Left forelimb (tissue), 1 donor: ENCODE measurements at regions not wholly inside any gene's neighbourhood (a gene's known extent, or its start where the extent isn't known, plus 50 kb on each side); places are given as distances from the start of the nearest gene placed in this dataset.
"Not testable (repeated sequence)": the region's sequence is repeated elsewhere in the genome, so short reads cannot be mapped to it uniquely, and the experiment has no call there.

Experiments
- DNase-seq: peaks from one replicate; pipeline ENCODE4 v3.0.0-alpha.2; 2018; ENCODE audit warnings: low spot score

DNA sequence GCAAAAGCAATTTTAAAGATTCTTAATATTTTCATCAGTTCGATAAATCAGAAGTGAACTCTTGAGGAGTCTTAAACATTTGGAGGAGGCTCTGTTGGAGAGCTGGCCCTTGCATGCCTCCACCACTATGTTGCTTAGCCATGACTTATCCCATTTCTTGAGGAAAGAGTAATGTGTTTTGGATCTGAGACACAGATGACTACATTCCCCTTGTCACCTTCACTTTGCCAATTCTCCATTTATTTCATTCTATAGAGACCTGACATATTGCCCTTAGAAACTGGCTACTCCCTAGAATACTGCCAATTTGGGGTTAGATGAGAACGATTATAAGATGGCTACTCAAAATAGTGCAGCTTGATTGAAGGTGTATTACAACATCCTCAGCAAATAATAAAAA is 157.4 kb upstream of the TMEM260 start:
- DNase-seq: no peak

DNA sequence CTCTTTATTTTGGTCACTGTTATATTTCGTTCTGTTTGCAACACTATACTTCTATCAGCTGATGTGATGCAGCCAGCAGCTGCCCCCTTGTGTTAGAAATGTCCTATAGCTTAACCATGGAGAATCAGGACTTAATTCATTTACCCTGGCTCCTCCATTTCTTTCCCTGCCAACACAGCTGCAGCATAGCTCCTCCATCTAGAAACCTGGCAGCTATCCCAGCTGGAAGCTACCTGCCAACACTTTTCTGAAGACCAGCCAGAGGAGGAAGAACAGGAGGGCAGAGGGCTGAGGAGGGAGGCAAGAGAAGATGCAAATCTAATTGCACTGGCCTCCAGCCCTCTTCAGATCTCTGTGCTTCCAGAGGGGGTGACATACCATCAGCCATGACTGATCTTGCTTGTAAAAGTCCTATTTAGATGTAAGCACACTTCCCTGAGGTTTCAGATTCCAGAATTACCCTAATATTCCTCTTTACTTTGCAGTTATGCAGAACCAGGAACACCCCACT is 156.8 kb upstream of the TMEM260 start:
- peak; percentile 87 for DNase-seq

DNA sequence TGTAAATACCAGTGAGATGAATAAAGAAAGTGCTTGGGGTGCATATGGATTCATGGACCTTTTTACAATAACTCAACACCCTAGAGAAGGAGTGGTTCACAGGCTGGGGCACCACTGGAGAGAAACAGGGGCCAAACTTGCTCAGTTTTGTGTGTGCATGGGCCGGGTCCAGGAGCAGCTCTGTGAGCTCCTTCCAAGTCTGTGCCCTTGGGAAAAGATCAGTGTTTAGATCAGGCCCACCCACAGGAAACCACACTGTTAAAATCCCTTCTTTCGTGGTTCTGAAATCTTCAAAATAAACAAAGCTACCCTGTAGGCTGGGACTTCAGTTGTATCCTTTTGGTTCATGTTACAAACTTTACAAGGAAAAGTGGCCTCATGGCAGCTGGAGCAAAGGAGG is 156.1 kb upstream of the TMEM260 start:
- no peak for DNase-seq

DNA sequence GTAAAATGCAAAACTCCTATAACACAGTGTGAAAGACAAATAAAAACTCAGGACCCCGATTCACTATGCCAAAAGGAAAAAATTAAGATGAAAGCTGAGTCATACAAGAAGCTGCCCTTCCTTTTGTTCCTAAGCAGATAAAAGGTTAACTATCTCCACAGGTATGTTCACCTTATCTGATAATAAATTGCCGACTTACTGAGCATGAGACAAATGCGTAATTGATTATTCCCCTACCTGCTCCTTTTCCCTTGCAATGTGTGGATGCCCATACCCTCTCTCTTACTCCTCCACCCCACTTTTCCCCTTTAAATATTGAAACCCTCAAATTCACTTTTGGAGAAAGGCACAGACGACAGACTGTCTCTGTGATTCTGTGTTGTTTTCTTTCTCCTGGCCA is 148.6 kb upstream of the TMEM260 start:
- no peak for DNase-seq

DNA sequence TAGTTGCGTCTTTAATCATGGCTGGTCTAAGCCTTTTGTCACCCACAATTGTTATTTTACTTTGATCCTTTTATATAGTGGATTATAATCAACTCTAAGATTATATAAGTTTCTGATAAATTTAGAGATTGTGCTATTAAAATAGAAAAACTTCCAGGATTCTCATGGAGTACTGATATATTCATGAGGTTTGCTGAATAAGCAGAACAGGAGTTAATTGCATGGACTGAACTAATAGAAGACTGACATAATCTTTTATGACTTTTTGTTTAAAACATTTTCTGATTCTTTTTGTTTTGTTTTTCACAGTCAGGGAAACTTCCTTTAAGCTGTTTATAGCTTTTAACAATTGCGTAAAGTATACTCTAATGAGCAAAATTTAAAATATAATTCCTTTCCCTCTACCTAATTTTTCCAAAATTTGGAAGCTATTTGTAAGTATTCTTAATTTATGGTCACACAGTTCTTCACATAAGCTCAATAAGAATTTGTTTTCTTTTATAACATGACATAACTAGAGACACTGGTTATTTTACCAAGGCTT is 129.9 kb upstream of the TMEM260 start:
- DNase-seq: no peak

DNA sequence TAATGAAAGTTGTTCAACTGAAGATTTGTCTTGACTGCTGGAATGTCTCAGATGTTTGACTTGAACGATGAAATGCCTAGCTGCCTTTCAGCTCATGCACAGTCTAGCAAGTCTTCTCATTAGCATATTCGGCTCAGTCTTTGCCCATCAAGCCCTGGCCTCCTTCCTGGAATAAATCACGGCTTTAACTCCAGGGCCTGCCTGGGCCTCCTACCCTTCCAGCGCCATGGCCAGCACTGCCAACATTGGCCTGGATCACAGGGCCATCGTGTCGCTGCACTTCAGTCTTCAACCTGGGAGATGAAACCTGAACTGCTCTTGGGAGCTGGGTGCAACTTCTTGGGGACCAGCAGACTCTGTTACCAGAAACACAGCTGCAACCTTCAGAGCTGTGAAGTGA is 126.7 kb upstream of the TMEM260 start:
- no peak for DNase-seq

DNA sequence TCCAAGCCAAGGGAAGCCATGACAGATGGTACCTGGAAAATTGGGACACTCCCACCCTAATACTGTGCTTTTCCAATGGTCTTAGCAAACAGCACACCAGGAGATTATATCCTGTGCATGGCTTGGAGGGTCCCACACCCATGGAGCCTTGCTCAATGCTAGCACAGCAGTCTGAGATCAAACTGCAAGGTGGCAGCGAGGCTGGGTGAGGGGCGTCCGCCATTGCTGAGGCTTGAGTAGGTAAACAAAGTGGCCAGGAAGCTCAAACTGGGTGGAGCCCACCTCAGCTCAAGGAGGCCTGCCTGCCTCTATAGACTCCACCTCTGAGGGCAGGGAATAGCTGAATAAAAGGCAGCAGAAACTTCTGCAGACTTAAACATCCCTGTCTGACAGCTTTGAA is 124.9 kb upstream of the TMEM260 start:
- DNase-seq: not testable (repeated sequence)

DNA sequence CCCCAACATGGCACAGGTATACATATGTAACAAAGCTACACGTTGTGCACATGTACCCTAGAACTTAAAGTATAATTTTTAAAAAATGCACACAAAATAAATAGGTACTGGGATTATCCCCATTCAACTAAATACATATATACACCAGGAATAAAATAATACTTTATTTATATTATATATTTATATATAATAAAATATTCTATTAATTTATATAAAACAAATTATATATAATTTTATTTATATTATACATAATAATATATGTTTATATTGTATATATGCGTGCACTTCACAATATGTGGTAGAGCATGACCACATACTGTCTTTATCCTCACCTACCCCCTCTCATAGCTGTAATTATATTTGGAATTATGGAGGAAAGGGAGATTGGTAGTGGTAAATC is 119.1 kb upstream of the TMEM260 start:
- DNase-seq: no peak

DNA sequence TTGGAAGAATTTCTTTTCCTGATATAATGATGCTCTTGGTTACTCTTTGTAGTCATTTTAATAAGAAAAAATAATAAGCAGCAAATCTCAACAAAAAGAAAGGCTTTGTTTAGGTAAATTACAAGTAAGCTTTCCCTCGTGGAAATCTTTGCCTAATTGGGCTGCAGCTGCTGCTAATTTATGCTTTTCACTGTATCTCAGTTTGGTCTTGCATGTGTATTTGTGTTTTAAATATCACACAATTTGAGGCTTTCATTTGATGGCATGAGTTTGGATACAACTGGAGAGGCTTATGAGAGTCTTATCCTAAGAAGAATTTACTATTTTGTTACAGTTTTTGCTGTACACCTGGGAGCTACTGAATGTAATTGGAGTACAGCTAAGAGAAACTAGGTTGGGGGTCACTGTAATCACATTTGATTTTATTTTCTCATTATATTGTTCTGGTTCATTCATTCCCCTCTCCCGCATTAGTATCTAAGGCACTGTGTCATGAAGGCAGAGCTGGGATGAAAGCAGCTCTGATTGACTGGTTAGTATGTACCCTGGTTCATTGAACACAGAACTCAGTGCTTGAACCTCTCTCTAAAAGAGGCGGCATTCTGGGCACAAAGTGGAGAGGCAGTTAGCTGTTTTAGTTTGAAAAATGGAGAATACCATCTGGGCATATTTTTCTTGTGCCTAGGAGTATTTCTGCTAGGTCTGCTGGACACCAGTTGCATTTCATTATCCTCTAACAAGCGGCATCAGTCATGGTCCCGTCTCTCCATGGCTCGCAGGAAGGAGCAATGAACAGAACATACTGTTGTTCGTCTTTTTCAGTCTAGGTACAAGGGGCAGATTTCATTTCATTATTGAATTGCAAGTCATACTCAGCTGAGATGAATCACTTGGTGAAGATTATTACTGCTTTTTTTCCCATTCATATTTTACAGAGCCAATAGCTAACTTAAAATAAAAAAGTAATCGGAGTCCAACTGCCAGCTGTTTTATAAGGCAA is 118.0 kb upstream of the TMEM260 start:
- no peak for DNase-seq

DNA sequence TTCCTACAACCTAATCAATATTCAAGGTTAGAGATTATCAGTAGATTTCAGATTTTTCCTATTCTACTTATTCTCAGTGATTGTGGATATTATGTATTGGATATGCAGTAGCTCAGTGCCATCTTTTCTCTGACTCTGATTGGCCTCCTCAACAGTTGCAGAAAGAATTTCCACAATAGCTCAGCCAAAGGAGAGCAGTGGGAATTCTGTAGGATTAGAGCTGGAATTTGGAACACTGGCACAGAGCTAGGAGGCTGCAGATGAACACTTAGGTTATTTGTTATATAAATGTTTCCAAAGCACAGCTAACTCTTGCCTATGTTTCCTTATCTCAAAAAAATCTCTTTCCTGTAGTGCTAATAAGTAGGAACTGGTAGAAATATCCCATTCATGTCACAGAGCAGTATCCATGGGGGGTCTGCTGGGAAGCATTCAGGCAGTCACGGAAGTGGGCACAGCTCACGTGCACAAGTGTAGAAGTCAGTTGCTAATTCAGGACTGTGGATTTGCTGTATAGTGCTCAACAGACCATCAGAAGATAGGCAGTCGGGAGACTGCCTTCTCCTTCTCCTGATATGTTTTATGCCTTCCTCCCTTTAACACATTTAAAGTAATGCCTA is 116.2 kb upstream of the TMEM260 start:
- no peak for DNase-seq

DNA sequence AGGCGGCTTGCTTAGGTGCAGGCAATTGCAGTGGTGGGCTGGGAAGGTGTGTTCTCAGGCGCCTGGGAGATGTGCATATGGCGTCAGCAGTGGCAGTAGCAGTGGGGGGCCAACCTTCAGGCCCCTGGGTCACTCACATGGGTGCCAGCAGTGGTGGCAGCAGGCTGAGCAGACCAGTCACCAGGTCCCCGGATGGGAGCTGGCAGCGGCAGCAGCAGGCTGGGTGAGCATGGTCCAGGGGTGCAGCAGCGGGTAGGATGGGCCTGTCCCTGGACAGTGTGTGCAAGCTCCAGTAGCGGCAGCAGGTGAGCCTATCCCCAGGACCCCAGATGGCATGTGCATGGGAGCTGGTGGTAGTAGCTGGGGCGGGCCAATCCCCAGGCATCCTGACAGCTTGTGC is 108.5 kb upstream of the TMEM260 start:
- DNase-seq: no peak

DNA sequence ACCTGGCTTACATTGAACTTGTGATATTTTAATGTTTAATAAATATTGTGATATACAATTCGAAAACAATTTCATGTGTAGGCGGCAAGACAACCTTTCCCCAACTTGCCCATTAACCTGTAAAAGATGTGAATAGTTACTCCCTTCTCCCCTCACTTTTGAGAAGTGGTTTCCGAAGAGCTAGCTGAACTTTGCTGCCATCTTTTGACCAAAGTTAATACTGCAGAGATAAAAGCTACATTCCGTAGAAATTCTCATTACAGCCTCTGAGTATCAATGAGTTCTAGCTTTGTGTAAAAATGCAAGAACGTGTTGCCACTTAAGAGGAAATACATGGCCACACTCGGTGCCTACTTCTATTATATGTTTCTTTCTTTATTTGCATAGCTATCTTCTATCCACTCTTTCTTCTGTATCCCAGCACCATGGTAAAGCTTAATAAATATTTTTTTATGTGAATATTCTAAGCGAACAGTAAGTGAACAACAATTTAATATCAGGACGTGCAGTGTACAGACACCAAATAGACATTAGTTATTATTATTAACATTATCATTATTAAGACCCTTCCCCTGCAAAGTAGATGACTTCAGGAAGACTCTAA is 105.1 kb upstream of the TMEM260 start:
- no peak for DNase-seq

DNA sequence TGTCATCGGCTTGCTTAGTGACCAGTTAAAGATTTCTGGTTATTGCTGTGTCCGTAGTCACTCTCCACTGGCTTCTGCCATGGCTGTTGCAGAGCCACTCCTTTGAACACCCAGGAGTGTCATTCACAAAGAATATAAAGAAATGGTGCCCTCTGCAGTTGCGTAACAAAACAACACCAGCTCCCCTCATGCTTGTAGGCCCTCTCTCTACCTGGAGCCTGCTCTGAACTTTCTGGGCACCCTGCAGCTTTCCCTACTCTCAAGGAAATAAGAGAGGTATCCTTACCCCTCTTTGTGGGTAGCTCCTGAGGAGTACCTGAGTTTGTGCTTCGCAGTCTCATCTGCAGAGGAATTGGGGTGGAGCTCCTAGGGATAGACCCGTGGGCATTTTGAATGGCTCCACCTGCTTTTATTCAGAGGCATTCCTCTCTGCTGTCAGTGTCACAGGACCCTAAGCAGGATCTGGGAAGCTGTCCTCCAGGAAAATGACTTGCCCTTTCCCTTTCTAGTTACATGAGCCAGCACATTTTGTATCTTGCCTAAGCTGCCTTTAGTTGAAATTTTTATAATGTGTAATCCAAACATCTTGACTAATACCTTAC is 97.2 kb upstream of the TMEM260 start:
- DNase-seq: no peak

DNA sequence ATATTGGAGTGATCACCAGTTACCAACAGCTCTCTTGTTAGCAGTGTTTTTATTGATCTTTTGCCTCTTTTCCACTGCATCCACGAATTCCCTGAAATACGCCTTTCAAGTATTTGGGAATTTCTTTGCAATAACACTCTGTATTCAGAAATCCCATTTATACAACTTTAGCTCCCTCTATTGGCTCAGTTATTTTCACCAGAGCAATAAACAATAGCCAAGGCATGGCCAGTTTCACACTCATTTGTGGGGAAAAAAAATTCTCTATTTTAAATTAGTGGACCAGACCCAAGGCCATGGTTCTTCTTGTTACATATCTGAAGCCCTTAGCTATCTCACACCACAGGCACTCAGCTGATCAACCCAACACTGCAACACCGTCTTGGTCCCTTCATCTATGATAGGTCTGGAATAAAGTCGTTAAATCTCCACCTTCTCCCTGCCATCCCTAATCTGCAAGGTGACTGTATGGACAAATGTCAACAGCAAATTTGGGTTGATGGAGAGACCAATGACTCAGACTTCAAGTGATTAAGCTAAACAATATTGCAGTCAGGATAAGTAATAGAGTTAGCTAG is 92.4 kb upstream of the TMEM260 start:
- no peak for DNase-seq

DNA sequence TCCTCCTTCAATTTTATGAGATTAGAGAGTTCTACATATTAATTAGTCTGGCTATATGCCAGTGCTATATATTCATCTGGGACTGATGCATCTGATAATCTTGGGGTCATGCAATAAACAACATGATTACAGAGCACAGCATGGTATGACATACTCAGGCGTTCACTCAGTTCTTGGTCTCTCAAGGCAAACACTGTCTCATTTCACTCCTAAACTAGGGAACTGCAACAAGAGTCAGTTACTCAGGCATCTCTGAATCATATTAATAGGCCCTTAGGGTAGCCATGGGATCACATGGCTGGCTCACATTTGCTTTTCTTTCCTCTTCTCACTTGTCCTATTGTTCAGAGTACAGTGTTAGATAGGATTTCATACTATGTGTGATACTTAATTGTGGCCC is 91.8 kb upstream of the TMEM260 start:
- no peak for DNase-seq

DNA sequence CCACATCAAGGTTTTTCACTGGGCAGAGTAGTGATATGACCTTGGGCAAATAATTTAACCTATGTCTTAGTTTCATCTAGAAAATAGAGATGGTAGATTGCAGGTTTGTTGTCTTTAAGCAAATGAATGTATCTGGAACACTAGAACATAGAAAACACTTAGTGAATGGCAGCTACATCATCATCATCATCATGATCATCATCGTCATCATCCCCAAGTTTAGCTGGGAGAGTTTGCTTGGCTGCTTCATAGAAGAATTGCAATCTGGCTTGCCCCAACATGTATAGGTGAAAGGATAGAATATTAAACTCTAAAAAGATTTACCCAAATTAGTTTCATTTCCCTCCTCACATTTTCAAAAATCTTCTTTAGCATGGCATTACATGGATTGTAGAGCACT is 91.3 kb upstream of the TMEM260 start:
- DNase-seq: no peak

DNA sequence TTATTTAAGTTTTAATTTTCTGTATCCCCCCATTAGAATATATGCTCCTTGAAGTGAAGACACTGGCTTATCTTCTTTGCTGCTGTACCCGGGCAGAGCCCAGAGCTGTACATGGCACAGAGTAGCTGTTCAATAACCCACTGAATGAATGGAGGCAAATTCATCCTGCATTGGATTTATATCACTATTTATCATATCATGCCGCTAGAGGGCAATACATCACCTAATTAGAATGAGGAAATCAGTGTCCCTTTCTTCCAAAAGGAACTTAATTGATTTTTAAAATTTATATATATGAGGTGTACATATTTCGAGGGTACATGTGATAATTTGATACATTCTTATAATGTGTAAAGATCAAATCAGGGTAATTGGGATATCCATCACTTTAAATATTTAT is 89.2 kb upstream of the TMEM260 start:
- DNase-seq: no peak

DNA sequence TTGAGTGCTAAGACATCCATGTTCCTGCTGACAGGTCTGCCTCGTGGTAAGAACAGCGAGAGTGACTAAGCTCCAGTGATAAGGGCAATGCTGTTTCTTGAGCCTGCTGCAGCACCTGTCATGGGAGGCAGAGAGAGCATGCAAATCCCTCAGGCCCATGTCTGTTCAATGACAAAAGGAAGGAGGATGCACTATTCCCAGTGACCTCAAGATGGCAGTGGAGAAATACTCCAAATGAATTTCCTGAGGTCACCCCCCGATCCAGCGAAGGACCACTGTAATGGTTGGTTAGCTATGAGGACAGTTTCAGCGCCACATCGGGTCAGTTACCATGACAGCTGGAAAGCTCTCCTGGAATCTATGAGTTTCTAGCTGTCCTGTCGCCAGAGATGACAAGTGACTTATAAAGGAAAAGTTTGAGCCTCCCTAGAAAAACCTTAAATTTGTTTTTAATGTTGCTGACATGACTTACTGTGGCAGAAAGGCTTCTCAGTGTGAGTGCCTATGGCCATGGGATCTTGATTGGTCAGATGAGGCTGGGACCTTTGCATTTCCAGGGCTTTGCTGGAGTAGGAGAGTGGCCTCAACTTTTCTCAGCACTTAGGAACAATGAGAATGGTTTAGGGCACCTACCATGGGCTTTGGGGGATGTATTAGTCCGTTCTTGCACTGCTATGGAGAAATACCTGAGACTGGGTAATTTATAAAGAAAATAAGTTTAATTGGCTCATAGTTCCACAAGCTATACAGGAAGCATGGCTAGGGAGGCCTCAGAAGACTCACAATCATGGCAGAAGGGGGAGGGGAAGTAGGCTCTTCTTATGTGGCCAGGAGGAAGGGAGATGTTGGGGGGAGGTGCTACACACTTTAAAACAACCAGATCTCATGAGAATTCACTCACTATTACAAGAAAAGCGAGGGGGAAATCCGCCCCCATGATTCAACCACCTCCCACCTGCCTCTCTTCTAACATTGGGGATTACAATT is 88.0 kb upstream of the TMEM260 start:
- no peak for DNase-seq

DNA sequence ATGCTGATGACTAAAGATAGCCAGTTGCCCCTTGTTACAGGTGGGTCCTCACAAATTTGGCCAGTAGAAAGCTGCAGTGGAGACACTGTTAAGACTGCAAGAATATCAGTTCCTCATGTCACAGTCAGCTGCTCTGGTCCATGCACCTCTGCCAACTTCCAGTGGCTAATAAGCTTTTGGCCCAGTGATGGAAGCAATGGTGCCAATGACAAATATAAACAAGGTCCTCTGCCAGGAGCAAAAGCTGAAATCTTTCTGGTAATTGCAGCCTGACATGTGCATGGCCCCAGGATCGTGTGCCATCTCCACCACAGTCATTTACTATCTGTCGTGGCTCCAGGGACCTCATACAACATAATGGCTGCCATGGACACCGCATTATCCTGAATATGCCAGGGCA is 85.4 kb upstream of the TMEM260 start:
- no peak for DNase-seq

DNA sequence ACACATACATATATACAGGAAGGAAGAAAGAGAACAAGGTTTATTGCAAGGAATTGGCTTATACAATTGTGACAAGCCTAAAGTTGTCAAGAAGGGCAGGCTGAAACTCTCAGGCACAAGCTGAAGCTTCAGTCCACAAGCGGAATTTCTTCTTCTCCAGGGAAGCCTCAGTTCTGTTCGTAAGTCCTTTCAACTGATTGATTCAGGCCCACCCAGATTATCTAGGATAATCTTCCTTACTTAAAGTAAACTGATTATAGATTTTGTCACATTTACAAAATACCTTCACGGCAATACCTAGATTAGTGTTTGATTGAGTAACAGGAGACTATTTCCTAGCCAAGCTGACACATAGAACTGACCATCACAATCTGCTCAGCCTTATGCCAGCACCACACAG is 81.5 kb upstream of the TMEM260 start:
- DNase-seq: no peak
